ENCODE measurements at regions not wholly inside any gene's neighbourhood (a gene's known extent, or its start where the extent isn't known, plus 50 kb on each side); places are given as distances from the start of the nearest gene placed in this dataset.

- TF ChIP-seq RAD21 (IDR thresholded peaks at IDR 0.05; ENCODE audit: low read depth) (no peak), USF1 (IDR thresholded peaks at IDR 0.05) (no peak), TEAD4 (IDR thresholded peaks at IDR 0.05) (no peak), CREB1 (IDR thresholded peaks at IDR 0.05; ENCODE audit: low read depth) (no peak), EP300 (IDR thresholded peaks at IDR 0.05; ENCODE audit: borderline replicate concordance) (no peak)
These were observed 281.8 kb downstream of the INHBA start for GRCh38 chr7:41421056-41421455.

GRCh38 chr7:41420421-41420820 is 282.5 kb downstream of the INHBA start:
- TF ChIP-seq EGR1 (IDR thresholded peaks at IDR 0.05) (no peak), YY1 (IDR thresholded peaks at IDR 0.05; ENCODE audit: low read depth) (no peak), USF1 (IDR thresholded peaks at IDR 0.05) (no peak), CREB1 (IDR thresholded peaks at IDR 0.05; ENCODE audit: low read depth) (no peak)

DNA sequence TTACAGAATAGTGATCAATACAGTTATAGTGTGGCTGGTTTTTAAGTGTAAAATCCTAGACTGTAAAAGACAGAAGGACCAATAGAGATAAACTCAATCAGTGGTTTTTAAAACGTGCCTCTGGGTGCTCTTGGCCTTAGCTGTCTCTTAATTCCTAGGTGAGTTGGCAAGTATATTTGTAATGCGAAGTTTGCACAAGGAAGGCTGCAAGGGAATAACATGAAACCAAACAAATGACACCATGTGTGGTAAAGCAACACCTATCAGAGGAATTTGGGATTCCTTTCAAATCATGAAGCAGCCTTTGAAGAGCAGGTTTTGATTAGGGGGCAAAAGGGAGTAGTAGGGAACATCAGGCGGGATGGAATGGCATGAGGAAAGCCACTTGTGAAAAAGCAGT is 284.6 kb downstream of the INHBA start:
- TF ChIP-seq TEAD4 (IDR thresholded peaks at IDR 0.05) (no peak), REST (IDR thresholded peaks at IDR 0.05; ENCODE audit: low read depth) (no peak), TCF12 (IDR thresholded peaks at IDR 0.05; ENCODE audit: low read depth) (no peak), EP300 (IDR thresholded peaks at IDR 0.05; ENCODE audit: borderline replicate concordance) (no peak), RAD21 (IDR thresholded peaks at IDR 0.05; ENCODE audit: low read depth) (no peak), TAF1 (IDR thresholded peaks at IDR 0.05; ENCODE audit: low read depth) (no peak), EGR1 (IDR thresholded peaks at IDR 0.05) (no peak), YY1 (IDR thresholded peaks at IDR 0.05; ENCODE audit: low read depth) (no peak), CEBPB (IDR thresholded peaks at IDR 0.05) (no peak), NFIC (IDR thresholded peaks at IDR 0.05) (no peak), ZBTB7A (IDR thresholded peaks at IDR 0.05; ENCODE audit: low read depth) (no peak), USF1 (IDR thresholded peaks at IDR 0.05) (no peak), CREB1 (IDR thresholded peaks at IDR 0.05; ENCODE audit: low read depth) (no peak), FOXM1 (IDR thresholded peaks at IDR 0.05; ENCODE audit: borderline replicate concordance, low read depth) (no peak)
- TF ChIP-seq, protein P1, sequence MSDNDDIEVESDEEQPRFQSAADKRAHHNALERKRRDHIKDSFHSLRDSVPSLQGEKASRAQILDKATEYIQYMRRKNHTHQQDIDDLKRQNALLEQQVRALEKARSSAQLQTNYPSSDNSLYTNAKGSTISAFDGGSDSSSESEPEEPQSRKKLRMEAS (IDR thresholded peaks at IDR 0.05), result no peak

GRCh38 chr7:41416208-41416595 is 286.7 kb downstream of the INHBA start:
- TF ChIP-seq EP300 (IDR thresholded peaks at IDR 0.05; ENCODE audit: borderline replicate concordance), result no peak
- no peak for TF ChIP-seq YY1 (IDR thresholded peaks at IDR 0.05; ENCODE audit: low read depth)
- TF ChIP-seq RAD21 (IDR thresholded peaks at IDR 0.05; ENCODE audit: low read depth), result no peak
- no peak for TF ChIP-seq CREB1 (IDR thresholded peaks at IDR 0.05; ENCODE audit: low read depth)
- TF ChIP-seq, protein P1 (IDR thresholded peaks at IDR 0.05), result no peak
- no peak for TF ChIP-seq NFIC (IDR thresholded peaks at IDR 0.05)
- no peak for TF ChIP-seq CEBPB (IDR thresholded peaks at IDR 0.05)

GRCh38 chr7:41415471-41416207 is 287.3 kb downstream of the INHBA start:
- TF ChIP-seq FOXM1 (IDR thresholded peaks at IDR 0.05; ENCODE audit: borderline replicate concordance, low read depth) (no peak), NFIC (IDR thresholded peaks at IDR 0.05) (no peak), EP300 (IDR thresholded peaks at IDR 0.05; ENCODE audit: borderline replicate concordance) (no peak), YY1 (IDR thresholded peaks at IDR 0.05; ENCODE audit: low read depth) (no peak)

GRCh38 chr7:41415051-41415450 is 287.8 kb downstream of the INHBA start:
- TF ChIP-seq TCF12 (IDR thresholded peaks at IDR 0.05; ENCODE audit: low read depth) (no peak), NFIC (IDR thresholded peaks at IDR 0.05) (no peak), USF1 (IDR thresholded peaks at IDR 0.05) (no peak), CREB1 (IDR thresholded peaks at IDR 0.05; ENCODE audit: low read depth) (no peak)
- TF ChIP-seq, protein P1 (IDR thresholded peaks at IDR 0.05), result no peak

DNA sequence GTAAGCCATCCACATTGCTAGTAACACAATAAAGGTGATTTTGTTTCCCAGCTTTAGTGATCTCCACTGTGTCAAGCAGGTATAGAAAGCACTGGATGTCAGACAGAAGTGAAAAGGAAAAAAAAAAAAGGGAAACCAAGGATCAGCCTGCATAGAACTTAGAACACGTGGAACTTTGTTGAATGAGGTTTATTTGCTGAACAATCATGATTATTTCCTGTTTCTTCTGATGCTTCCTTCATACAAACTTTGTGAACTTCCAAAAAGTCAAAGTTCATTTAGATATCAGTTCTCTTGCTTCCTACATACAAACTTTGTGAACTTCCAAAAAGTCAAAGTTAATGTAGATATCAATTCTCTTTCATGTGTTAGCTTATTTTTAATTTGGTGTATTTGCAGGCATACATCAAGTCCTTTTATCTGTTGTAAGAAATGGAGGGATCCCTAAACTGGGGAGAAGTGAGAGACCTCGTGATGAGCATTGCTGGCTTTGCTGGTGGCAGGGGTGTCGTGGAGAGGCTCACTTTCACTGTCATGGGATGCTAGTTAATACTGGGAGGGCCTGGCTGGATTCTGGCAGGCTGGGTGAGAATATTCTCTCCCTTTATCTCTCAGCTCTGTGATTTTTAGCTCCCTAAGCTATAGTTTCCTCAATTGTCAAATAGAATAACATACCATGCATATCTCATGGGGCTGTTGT is 298.4 kb downstream of the INHBA start:
- no peak for TF ChIP-seq FOXM1 (IDR thresholded peaks at IDR 0.05; ENCODE audit: borderline replicate concordance, low read depth)
- TF ChIP-seq TEAD4 (IDR thresholded peaks at IDR 0.05), result no peak
- TF ChIP-seq TCF12 (IDR thresholded peaks at IDR 0.05; ENCODE audit: low read depth), result no peak
- TF ChIP-seq EGR1 (IDR thresholded peaks at IDR 0.05), result no peak
- no peak for TF ChIP-seq YY1 (IDR thresholded peaks at IDR 0.05; ENCODE audit: low read depth)
- no peak for TF ChIP-seq RAD21 (IDR thresholded peaks at IDR 0.05; ENCODE audit: low read depth)
- TF ChIP-seq USF1 (IDR thresholded peaks at IDR 0.05), result no peak
- no peak for TF ChIP-seq CEBPB (IDR thresholded peaks at IDR 0.05)
- no peak for TF ChIP-seq REST (IDR thresholded peaks at IDR 0.05; ENCODE audit: low read depth)
- TF ChIP-seq CREB1 (IDR thresholded peaks at IDR 0.05; ENCODE audit: low read depth), result no peak
- TF ChIP-seq ZBTB7A (IDR thresholded peaks at IDR 0.05; ENCODE audit: low read depth), result no peak
- TF ChIP-seq TAF1 (IDR thresholded peaks at IDR 0.05; ENCODE audit: low read depth), result no peak
- TF ChIP-seq NFIC (IDR thresholded peaks at IDR 0.05), result no peak
- TF ChIP-seq EP300 (IDR thresholded peaks at IDR 0.05; ENCODE audit: borderline replicate concordance), result no peak
- TF ChIP-seq, protein P1 (IDR thresholded peaks at IDR 0.05), result no peak

All from Ishikawa (cell line).